NCI-H524 (cell line): ENCODE measurements at regions not wholly inside any gene's neighbourhood (a gene's known extent, or its start where the extent isn't known, plus 50 kb on each side); places are given as distances from the start of the nearest gene placed in this dataset.

Experiments used
- DNase-seq, 2 experiments: peaks; one replicate each; lab custom pipeline; 2025; lab: John Stamatoyannopoulos, UW

DNA sequence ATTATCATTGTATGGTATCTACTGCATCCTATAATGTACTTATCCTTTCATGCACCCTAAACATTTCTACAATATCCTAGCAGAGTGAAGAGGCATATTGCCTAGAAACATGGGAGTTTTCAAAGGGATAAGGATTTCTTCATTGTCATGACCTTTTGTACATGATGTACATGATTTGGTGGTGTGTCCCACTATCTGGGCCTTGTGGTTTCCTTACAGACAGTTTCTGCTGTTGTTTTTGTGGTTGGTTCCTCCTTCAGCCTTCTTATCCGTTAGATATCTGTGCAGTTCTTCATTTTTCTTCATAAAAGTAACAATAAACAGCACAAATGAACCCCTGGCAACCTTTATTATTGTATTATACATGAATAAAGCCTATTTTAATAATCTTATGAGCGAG, 70.4 kb upstream of the BACH1 start:
- DNase-seq = no peak

DNA sequence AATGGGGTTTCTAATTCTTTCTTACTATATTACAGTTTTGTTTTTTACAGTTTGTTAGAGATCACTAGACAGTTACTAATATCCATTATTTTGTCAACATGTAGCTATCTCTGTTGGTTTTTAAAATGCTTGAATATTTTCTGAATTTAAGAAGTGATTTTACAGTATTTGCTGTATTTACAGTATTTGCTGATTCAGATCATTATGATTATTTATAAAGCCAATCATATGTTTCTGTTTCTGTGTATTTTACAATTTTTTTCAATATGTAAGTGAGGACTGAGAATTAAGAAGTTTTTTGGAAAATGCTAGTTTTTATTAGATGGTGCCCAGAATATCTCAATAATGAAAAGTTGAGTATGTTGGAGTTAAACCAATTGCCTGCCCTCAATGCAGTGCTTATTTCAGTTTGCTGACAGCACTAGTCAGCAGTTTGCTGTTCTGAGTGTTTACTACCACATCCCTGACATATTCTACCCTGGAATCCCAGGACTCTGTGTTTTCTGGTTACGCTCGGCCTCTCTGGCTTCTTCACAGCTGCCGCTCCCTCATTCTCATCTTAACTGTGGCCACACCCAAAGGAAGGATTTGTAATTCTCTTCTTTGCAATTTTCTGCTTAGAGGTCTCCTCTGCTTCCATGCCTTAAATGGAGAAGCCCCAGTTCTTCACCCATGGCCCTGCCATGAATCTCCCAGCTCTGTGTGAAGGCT, 68.0 kb upstream of the BACH1 start:
- DNase-seq = no peak

DNA sequence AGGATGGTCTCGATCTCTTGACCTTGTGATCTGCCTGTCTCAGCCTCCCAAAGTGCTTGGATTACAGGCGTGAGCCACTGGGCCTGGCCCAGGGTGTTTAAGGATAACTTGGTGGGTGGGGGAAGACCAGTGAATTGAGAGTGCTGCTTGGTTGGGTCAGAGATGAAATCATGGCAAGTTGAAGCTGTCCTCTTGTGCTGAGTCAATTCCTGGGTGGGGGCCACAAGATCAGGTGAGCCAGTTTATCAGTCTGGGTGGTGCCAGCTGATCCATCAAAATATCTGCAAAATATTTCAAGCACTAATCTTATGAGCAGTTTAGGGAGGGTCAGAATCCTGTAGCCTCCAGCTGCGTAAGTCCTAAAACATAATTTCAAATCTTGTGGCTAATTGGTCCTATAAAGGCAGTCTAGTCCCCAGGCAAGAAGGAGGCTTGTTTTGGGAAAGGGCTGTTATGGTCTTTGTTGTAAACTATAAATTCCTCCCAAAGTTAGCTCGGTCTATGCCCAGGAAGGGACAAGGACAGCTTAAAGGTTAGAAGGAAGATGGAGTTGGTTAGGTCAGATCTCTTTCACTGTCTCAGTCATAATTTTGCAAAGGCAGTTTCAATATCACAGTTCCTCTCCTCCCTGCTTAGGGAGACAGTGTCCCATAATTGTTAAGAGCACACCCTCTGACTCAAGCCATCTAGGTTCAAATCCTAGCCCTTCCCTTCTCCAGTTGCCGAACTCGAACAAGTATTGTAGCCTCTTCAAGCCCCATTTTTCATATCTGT, 66.8 kb upstream of the BACH1 start:
- no peak for DNase-seq

DNA sequence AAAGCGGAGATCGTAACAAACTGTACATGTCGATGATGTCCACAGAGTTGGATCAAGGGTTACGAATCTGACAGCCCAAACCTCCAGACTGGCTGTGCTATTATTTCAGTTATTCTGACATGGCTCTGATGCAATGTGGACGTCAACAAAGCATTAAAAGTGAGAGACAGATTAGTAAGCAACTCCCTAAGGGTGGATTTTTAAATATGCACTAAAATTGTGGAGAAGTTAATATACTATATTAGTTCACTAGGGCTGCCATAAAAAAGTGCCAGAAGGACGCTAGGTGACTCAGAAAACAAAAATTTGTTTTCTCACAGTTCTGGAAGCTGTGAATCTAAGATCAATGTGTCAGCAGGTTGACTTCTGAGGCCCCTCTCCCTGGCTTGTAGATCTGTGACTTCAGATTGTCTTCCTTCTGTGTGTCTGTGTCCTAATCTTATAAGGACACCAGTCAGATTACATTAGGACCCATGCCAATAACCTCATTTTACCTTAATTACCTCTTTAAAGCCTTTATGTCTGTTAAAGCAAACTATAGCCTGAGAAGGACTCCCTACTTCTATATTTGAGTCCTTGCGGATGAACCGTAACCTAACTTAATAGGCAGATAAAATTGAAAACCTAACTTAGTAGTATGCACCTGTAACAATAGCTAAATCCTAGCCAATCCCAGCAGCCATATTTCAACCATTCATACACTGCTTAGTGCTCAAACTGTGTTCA, 66.0 kb upstream of the BACH1 start:
- no peak for DNase-seq

DNA sequence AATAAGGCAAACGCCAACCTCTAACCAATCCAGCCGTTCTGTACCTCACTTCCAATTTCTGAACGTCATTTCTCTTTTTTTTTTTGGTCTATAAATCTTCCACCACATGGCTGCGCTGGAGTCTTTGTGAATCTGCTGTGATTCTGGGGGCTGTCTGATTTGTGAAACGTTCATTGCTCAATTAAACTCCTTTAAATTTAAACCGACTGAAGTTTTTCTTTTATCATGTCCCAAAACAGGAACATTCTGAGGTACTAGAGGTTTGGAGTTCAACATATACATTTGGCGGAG, 65.5 kb upstream of the BACH1 start:
- no peak for DNase-seq

DNA sequence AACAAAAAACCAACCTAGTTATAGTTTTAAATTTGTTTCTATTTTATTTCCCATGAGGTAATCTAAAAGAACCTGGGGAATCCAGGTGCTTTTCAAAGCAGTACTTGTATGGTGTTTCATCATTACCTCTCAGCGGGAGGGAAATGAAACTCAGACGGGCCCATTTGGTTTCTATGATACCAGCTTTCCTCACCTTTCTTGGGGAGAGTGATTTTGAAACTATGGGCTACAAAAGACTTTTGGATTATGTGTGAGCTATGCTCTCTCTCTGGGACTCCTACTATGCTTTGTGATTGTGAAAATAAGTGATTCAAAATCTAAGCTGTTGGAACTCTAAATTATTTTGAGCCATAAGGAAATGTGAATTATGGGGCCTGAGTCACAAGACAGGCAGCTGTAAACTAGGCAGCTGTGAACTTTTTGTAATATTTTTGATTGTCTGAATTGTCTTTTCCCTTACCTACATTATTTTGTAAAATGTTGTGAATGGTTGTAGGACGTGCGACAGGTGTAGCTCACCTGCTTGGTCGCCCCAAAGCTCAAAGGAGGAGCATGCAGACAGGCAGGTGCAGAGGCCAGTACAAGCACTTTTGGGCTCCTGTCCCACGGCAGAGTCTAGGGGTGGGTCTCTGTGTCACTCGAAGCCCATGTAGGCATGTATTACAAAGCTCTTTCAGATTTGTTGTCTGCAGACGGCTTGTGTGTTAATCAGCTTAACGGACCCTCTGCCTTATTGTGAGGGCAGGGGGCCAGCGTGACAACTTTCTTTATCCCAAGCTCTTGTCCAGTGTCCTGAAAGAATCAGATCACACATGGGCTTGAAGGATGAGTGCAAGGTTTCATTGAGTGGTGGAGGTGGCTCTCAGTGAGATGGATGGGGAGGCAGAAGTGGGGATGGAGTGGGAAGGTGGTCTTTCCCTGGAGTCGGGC, 64.8 kb upstream of the BACH1 start:
- DNase-seq = no peak

DNA sequence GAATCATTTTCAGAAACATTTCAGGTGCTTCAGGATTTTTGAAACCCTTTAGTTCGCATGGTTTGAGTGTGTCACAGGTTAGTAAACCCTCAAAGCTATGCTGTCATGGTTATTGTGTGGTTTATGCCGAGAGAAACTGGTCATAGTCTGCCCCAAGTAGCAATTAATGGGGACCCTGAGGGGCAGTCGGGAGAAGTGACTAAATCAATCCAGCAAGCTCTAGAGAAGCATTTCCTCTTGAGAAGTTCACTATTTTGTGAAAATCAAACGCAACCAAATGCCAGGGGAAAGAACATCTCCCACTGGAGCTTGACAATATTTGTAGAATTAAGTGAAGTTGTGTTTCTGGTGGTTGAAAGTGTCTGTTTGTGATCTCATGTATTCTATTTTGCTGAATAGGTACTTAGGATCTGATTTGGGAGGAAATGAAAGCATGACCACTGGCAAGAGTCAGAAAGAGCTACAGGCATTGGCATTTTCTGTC, 63.0 kb upstream of the BACH1 start:
- no peak for DNase-seq

DNA sequence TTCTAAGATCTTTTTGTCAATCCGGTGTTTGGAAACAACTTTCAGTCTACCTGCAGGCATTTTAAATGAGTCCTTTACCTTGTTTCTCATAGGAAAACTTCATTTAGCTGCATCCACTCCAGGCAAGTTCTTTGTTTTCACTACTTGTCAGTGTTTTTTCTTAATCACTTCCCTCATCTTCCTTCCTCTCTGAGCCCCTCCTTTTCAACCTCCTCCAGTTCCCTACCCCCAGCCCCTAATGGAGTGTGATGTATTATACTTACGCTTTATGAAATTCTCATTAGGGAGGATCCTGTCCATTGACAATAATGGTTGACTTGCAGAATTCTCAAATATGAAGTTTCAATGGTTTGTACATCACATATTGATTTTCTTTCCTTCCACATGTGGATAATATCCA, 62.5 kb upstream of the BACH1 start:
- no peak for DNase-seq

DNA sequence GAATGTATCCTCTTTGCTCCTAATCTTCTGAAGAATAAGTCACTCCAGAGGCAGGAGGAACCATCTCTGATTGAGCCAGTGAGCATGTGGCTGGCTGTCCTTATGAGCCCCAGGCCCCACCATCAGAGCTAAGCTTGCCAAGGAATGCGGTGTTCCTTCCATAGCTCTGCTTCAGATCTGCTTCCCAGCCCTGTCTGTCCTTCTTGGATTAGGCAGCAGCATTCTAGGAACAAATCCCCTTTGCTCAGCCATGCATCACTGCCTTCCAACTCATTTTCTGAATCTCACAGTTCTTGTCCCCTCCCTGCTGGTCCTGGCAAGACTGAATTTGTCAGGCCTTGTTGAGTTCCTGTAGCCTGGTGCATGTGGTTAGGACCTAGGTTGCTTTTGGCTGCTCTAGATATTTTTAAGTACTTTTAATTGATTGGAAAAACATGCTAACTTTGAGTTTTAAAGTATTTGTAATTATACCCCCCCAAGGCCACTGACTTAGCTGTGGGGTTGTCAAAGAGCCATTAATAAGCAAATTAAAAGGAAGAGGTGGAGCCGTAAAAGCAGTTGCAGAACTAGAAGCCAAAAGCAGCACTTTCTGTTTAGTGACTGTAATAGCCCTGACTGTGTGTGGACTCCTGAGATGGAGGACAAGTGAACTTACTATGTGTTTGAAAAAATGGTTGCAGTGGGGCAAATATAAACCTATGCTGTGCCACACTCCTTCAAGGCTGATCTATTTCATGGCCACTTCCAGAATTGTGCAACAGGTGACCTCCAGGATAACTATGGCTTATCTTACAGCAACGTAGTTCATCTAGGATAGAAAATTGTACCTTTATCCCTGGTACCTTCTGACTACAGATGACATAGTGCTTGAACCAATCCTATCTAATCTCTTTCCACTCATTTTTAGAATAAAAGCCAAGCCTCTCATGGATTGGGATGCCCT, 61.3 kb upstream of the BACH1 start:
- DNase-seq = no peak

DNA sequence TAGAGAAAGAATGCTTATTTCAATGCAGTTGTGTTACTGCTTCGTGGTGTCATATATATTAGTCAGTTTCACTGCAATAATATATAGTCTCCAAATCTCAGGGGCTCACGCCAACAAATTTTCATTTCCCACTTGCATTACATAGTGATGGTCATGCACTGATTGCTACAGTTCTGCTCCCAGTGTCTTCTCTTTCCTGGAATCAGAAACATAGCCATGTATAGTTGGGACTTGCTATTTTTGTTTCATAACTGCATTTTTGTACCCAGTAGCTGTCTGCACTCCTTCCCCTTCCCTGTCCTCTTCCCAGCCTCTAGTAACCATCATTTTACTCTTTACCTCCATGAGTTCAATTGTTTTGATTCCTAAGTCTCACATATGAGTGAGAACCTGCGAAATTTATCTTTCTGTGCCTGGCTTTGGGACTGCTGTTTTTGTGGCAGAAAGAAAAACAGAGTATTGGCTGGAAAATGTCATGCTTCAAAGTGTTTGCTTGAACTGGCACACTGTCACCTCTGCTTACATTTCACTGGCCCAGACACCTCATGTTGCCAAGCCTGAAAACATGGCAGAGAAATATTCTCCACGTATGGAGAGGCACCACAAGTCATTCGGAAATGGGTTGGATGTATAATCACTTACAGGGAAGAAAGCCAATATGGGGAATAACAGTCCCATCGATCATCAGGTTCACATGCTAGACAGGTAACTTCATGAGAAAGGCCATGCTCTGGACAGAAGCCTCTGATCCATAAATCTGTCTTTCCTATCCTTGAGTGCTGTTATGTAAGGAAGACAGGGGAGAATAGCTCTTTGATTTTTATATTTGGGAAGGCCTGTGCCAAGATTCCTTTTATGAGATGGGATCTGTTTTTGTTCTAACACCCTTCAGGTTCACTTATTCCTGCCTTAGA, 60.4 kb upstream of the BACH1 start:
- no peak for DNase-seq

DNA sequence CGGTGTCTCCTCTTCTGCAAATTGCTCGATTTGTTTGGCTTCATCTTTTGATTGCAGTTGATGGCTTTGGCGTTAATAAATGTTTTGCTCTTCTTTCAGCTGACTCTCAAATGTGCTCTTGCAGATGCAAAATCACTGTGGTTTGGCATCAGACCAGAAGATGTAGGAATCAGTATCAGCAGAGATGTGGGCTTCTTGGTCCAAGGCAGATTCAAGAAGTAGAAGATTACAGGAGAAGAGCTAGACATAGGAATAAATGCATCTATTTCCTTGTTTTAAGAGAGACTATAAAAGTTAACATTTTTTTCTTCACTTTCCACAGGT, 59.8 kb upstream of the BACH1 start:
- no peak for DNase-seq

DNA sequence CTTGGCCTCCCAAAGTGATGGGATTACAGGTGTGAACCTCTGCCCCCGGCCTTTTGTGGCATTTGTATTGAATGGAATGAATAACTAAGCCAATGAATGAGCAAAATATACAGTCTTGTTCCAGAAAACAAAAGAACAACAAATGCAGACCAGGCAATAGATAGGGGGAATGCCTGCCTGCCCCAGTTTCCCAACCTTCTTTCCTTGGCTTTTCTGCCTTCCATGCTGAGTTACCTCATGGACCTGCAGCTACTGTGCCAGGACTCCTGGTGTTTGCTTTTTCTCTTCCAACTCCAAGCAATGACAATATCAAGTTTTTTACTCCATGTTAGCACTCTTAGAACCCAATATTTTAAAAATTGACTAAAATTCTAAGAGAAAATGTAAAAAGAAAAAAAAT, 58.6 kb upstream of the BACH1 start:
- DNase-seq = no peak

DNA sequence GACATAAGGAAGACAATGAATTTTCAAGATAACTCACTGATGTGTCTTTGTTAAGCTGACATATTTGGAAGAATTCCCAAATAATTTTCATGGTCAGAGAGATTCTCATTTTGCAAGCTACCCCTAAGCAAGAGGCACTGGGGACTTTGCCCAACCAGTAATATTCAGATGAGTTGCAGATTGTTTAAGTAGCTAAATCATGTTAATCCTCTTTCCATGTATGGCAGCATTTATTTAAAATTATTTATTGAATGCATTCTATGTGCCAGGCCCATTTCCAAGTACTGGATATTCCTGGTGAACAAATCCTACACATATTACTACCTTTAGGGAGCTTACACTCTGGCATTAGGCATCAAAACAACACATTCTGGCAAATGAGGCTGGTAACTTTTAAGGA, 56.5 kb upstream of the BACH1 start:
- DNase-seq = no peak

DNA sequence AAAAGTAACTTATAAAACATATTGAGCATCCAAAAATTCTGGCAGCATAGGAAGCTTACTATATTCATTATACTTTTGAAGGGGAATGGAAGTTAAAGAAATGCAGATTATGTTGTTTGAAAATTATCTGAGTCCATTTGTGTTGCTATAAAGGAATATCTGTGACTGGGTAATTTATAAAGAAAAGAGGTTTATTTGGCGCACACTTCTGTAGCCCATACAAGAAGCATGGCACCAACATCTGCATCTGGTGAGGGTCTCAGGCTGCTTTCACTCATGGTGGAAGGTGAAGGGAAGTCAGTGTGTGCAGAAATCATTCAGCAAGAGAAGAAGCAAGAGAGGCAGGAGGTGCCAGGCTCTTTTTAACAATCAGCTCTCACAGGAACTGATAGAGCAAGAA, 55.5 kb upstream of the BACH1 start:
- DNase-seq = no peak

DNA sequence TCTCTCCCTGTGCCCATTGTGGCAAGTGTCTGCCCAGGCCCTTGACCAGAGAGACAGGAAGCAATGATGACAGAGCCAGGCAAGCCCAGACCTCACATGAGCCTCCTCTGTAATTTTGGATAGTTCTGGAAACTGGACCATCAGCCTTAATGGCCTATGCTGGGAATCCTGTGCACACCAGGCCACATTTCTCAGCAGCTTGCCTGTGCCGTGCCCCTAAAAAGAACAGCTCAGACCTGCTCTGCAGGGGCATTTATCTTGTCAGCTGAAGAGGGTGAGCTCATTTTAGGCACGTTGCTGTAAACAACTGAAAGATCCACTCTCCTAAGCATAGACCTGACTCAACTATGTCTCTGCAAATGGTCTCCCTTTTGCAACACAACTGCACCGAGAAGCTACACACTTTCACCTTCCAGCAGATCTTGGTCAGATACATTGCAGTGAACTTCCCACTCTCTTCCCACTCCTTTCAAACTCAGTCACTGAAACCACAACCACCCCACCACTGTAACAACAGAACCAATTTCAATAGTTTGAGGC, 53.5 kb upstream of the BACH1 start:
- no peak for DNase-seq

DNA sequence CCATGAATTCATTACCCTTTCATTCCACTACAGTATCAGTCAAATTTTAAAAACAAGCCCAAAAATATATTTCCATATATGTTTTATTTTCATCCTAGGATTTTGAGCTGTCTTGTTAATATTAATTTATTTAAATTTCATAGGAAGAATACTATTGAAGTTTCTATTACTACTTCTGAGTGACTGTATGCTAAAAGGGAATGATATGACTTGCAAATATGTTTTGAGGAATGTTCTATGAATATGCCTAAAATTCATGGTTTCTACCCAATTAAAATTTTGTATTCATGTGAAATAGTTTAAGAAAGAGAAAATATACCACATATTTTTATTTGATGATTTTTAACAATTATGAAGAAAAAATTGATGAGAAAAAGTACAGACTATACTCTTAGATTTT, 52.9 kb upstream of the BACH1 start:
- DNase-seq = no peak

DNA sequence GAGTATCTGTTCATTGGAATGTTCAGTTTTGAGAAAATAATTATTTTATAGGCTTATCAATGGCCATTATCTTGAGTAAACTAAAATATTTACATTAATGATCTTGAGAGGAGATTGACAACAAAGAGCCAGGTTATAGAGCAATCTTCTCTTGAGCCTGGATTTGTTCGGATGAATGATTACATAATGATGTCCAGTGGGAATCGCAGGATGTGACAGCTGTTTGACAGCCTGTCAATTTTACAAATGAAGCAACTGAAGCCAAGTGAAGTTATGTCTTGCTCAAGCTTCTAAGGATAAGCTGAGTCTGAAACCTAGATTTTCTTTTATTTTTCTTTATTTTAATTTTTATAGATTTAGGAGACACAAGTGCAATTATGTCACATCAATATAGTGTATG, 52.1 kb upstream of the BACH1 start:
- peak in 1 of 2 experiments; percentile 42 for DNase-seq

DNA sequence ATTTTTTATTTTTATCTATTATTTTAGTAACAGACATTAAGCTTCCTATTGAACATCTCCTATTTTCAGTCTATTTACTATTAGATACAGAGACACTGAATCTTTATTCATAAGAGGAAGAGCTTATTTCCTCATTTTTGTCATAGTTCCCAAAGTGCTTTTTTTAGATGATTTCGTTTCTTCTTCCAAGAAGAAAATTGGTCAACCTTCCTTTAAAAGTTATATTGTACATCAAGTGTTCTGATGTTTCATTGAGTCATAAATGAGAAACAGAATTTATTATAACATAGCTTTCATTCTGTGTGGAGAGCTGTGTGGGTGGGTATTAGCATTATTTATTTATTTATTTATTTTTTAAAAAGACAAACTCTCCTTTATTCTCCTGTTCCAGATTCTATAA, 50.6 kb upstream of the BACH1 start:
- DNase-seq = no peak
